WERI-Rb-1 (cell line): ENCODE measurements at regions not wholly inside any gene's neighbourhood (a gene's known extent, or its start where the extent isn't known, plus 50 kb on each side); places are given as distances from the start of the nearest gene placed in this dataset.

Experiments used
- DNase-seq: peaks from one replicate; pipeline ENCODE4 v3.0.0-alpha.2; 2020
- H3K27ac ChIP-seq: fragments of 250-450 bp; sonication (Bioruptor Pico); 2 replicates; pipeline ENCODE4 v1.5.1; 2020; ENCODE audit warnings: mild to moderate bottlenecking, moderate library complexity
- H3K27me3 ChIP-seq: fragments of 250-450 bp; sonication (Bioruptor Pico); 2 replicates; pipeline ENCODE4 v1.5.1; 2021; ENCODE audit warnings: mild to moderate bottlenecking, low read depth, moderate library complexity; ENCODE audit not compliant: insufficient read depth, severe bottlenecking
- H3K36me3 ChIP-seq: fragments of 250-450 bp; sonication (Bioruptor Pico); 2 replicates; pipeline ENCODE4 v1.5.1; 2020; ENCODE audit warnings: mild to moderate bottlenecking, moderate library complexity
- H3K4me3 ChIP-seq: 2 replicates; pipeline ENCODE4 v1.5.1; 2011; ENCODE audit warnings: low read depth, mild to moderate bottlenecking, control low read depth, low read length
- H3K9me3 ChIP-seq: fragments of 250-450 bp; sonication (Bioruptor Pico); 2 replicates; pipeline ENCODE4 v1.5.1; 2021; ENCODE audit warnings: mild to moderate bottlenecking, moderate library complexity; ENCODE audit not compliant: severe bottlenecking
- TF ChIP-seq, protein P1 (sequence below): IDR thresholded peaks from 2 replicates; pipeline ENCODE4 v1.5.1; 2011; ENCODE audit warnings: low read depth, mild to moderate bottlenecking, control low read depth, inconsistent platforms, low read length

- H3K27ac ChIP-seq, result no peak overlapping the region
- no peak for DNase-seq
- no peaks in the 10 kb centered on the region for H3K9me3 ChIP-seq
- TF ChIP-seq, protein P1, sequence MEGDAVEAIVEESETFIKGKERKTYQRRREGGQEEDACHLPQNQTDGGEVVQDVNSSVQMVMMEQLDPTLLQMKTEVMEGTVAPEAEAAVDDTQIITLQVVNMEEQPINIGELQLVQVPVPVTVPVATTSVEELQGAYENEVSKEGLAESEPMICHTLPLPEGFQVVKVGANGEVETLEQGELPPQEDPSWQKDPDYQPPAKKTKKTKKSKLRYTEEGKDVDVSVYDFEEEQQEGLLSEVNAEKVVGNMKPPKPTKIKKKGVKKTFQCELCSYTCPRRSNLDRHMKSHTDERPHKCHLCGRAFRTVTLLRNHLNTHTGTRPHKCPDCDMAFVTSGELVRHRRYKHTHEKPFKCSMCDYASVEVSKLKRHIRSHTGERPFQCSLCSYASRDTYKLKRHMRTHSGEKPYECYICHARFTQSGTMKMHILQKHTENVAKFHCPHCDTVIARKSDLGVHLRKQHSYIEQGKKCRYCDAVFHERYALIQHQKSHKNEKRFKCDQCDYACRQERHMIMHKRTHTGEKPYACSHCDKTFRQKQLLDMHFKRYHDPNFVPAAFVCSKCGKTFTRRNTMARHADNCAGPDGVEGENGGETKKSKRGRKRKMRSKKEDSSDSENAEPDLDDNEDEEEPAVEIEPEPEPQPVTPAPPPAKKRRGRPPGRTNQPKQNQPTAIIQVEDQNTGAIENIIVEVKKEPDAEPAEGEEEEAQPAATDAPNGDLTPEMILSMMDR, result no peak
- H3K27me3 ChIP-seq, result no peaks in the 10 kb centered on the region
- no peak overlapping the region for H3K4me3 ChIP-seq
- H3K36me3 ChIP-seq, result no peaks in the 10 kb centered on the region
These were observed 186.1 kb downstream of the TMA16 start for GRCh38 chr4:163680386-163681098.

GRCh38 chr4:163681208-163681821 lies 186.8 kb downstream of the TMA16 start:
- Histone ChIP-seq H3K36me3 (no peaks in the 10 kb centered on the region), H3K27ac (no peak overlapping the region), H3K27me3 (no peaks in the 10 kb centered on the region), H3K4me3 (no peak overlapping the region), H3K9me3 (no peaks in the 10 kb centered on the region)
- TF ChIP-seq, protein P1, result peak; percentile 73
- peak; percentile 33 for DNase-seq

DNA sequence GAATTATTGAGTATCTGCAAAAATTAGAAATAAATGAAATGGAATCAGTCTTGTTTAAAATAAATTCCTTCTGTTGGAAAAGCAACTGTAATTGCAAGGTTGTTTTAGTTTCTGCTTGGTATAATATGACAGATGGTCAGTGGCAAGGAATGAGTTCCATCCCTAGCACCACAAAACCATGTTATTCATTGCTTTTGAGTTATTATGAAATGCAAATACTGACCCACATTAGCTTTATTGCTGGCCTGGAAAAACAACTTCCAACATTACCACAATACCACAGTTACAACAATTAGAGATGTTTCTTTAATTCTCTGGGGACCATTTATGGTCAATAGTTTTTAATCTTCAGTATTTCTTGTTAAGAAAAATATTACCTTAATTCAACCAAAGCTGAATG lies 194.4 kb downstream of the TMA16 start:
- DNase-seq, result no peak
- TF ChIP-seq, protein P1, result no peak
- Histone ChIP-seq H3K4me3 (no peak overlapping the region), H3K27ac (no peak overlapping the region), H3K36me3 (no peaks in the 10 kb centered on the region), H3K27me3 (no peaks in the 10 kb centered on the region), H3K9me3 (no peaks in the 10 kb centered on the region)

DNA sequence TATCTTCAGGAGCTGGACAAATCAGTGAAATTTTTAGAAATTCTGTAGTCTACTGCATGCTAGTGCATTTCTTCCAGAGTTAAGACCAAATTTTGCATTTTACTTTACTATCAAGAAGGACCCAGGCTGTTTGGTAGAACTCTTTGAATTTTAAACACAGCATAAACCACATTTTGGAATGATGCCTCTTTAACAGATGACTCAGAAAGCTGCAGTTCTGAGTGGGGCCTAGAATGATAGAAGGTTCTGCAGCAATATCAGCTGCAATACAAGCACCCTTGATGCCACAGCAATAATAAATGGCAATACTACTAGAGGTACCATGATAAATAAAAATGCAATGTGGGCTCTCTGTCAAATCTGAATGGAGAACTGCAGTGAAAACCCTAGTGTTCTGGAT lies 198.7 kb downstream of the TMA16 start:
- Histone ChIP-seq H3K9me3 (no peaks in the 10 kb centered on the region), H3K4me3 (no peak overlapping the region), H3K36me3 (no peaks in the 10 kb centered on the region), H3K27ac (no peak overlapping the region), H3K27me3 (no peaks in the 10 kb centered on the region)
- DNase-seq, result no peak
- TF ChIP-seq, protein P1, result no peak

DNA sequence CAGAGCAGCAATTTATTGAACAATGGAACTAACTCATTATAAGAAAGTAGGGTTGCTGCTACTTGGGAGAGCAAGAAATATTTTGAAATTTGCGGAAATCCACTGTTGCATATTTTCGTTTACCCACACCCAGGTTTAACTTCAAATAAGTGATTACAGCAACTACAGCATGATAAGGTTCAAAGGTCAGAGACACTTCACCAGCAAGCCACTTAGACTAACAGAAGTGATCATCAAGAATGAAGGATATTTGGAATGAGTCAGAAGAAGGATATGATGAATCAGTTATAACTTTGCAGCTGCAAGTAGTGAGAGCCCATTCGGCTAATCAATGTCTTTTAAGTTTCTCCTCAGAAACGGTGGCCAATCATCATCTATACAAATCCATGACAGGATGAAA lies 199.3 kb downstream of the TMA16 start:
- no peaks in the 10 kb centered on the region for H3K27me3 ChIP-seq
- TF ChIP-seq, protein P1, result no peak
- no peaks in the 10 kb centered on the region for H3K9me3 ChIP-seq
- no peak overlapping the region for H3K4me3 ChIP-seq
- H3K27ac ChIP-seq, result no peak overlapping the region
- DNase-seq, result no peak
- H3K36me3 ChIP-seq, result no peaks in the 10 kb centered on the region
